GM13977 (cell line): ENCODE measurements at regions not wholly inside any gene's neighbourhood (a gene's known extent, or its start where the extent isn't known, plus 50 kb on each side); places are given as distances from the start of the nearest gene placed in this dataset.

Experiments
- DNase-seq: peaks from one replicate; pipeline ENCODE4 v3.0.0; 2012; ENCODE audit warnings: low spot score
- CTCF ChIP-seq: IDR thresholded peaks from 2 replicates; pipeline ENCODE4 v1.5.1; 2012; ENCODE audit warnings: mild to moderate bottlenecking, control low read depth; ENCODE audit not compliant: insufficient read depth; ENCODE audit errors: extremely low read depth, missing control alignments
- in situ Hi-C: fragments of 300-500 bp; cut with MboI; formaldehyde crosslinking; loops from one replicate; pipeline ENCODE4 v1.12.0; 2022; ENCODE audit warnings: low sequenced_read_pairs, low pct_unique_long_range_greater_than_20kb, mixed read lengths, inconsistent platforms; ENCODE audit not compliant: unreplicated experiment

- in situ Hi-C loops, result no loop called here
- no peak for DNase-seq
- TF ChIP-seq CTCF, result no peak
Observed at GRCh38 chr20:60573003-60573680, 614.9 kb downstream of the CDH26 start.

- in situ Hi-C loops, result no loop called here
- no peak for TF ChIP-seq CTCF
- DNase-seq, result no peak
Observed at GRCh38 chr20:60576236-60576635, 618.0 kb downstream of the CDH26 start.

- in situ Hi-C loops, result no loop called here
- no peak for DNase-seq
- TF ChIP-seq CTCF, result no peak
Observed at GRCh38 chr20:60579941-60580515, 621.8 kb downstream of the CDH26 start.

- no peak for DNase-seq
- no peak for TF ChIP-seq CTCF
- in situ Hi-C loops, result no loop called here
Observed at GRCh38 chr20:60581606-60582115, 623.4 kb downstream of the CDH26 start.

- DNase-seq, result no peak
- in situ Hi-C loops, result no loop called here
- no peak for TF ChIP-seq CTCF
Observed at GRCh38 chr20:60583741-60584140, 625.5 kb downstream of the CDH26 start.

GRCh38 chr20:60584221-60584620 is 626.0 kb downstream of the CDH26 start:
- in situ Hi-C loops, result no loop called here
- TF ChIP-seq CTCF, result no peak

More at GRCh38 chr20:60584221-60584620, 626.0 kb downstream of the CDH26 start:
- DNase-seq, result no peak
